DND-41 (cell line): ENCODE measurements at regions not wholly inside any gene's neighbourhood (a gene's known extent, or its start where the extent isn't known, plus 50 kb on each side); places are given as distances from the start of the nearest gene placed in this dataset.

Experiments used
- EZH2 ChIP-seq: IDR thresholded peaks from 3 replicates; pipeline ENCODE4 v1.6.1; 2012; ENCODE audit warnings: borderline replicate concordance, low read depth, mild to moderate bottlenecking, moderate library complexity, low read length, inconsistent platforms; ENCODE audit not compliant: severe bottlenecking
- TF ChIP-seq, protein P1 (sequence below): IDR thresholded peaks from 2 replicates; pipeline ENCODE4 v1.5.1; 2012; ENCODE audit warnings: borderline replicate concordance, low read length, moderate library complexity, mild to moderate bottlenecking; ENCODE audit not compliant: poor library complexity, severe bottlenecking; ENCODE audit errors: extremely low read depth

DNA sequence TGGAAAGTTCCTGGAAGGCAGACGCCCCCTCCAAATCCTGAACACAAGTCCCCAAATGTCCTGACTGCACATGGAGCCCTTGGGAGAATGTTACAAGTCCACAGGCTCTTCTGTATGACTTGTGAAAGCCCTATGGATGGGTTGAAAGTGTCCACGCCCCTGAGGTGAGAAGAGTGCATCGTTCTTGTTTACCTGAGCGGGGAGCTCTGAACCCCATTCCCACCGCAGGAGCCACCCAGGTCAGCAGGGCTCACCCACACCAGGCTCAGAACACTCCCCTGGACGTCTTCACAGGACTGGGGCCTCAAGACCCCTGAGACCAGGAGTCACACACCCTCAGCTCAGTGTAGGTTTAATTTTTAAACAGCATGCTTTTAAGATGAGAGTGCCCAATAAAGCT, 84.2 kb upstream of the TMEM18 start:
- TF ChIP-seq, protein P1, sequence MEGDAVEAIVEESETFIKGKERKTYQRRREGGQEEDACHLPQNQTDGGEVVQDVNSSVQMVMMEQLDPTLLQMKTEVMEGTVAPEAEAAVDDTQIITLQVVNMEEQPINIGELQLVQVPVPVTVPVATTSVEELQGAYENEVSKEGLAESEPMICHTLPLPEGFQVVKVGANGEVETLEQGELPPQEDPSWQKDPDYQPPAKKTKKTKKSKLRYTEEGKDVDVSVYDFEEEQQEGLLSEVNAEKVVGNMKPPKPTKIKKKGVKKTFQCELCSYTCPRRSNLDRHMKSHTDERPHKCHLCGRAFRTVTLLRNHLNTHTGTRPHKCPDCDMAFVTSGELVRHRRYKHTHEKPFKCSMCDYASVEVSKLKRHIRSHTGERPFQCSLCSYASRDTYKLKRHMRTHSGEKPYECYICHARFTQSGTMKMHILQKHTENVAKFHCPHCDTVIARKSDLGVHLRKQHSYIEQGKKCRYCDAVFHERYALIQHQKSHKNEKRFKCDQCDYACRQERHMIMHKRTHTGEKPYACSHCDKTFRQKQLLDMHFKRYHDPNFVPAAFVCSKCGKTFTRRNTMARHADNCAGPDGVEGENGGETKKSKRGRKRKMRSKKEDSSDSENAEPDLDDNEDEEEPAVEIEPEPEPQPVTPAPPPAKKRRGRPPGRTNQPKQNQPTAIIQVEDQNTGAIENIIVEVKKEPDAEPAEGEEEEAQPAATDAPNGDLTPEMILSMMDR: no peak
- TF ChIP-seq EZH2: no peak
